DOHH2 (cell line): ENCODE measurements at regions not wholly inside any gene's neighbourhood (a gene's known extent, or its start where the extent isn't known, plus 50 kb on each side); places are given as distances from the start of the nearest gene placed in this dataset.

Experiments used
- EZH2phosphoT487 ChIP-seq: fragments of 200-600 bp; sonication (generic); IDR thresholded peaks from 2 replicates; pipeline ENCODE4 v1.6.1; 2017; ENCODE audit warnings: borderline replicate concordance, mild to moderate bottlenecking, antibody characterized with exemption, low read length, moderate library complexity, mixed read lengths
- TF ChIP-seq, protein P1 (sequence below): fragments of 200-600 bp; sonication (generic); IDR thresholded peaks from one replicate; pipeline ENCODE4 v1.5.1; 2014; ENCODE audit warnings: antibody characterized with exemption, mild to moderate bottlenecking, low read depth, low read length; ENCODE audit not compliant: poor library complexity, severe bottlenecking

DNA sequence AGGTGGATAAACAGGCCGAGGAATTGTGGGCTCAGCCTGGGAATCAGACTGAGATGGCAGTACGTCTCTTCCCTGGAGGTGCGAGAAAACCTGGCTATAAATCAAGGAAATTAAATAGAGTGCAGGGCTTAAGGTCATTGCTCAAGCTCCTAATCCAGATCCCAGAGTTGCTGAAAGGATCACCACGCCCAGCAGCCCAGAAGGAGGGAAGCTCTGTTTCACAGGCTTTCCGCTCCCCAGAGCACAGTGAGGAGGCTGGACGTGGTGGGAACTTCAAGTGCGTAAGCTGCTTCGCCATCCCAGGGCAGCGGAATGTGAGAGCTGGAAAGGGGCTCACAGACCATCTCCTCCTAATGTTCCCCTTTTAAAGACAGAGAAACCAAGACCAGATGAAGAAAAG is 651.6 kb upstream of the TBX3 start:
- TF ChIP-seq, protein P1, sequence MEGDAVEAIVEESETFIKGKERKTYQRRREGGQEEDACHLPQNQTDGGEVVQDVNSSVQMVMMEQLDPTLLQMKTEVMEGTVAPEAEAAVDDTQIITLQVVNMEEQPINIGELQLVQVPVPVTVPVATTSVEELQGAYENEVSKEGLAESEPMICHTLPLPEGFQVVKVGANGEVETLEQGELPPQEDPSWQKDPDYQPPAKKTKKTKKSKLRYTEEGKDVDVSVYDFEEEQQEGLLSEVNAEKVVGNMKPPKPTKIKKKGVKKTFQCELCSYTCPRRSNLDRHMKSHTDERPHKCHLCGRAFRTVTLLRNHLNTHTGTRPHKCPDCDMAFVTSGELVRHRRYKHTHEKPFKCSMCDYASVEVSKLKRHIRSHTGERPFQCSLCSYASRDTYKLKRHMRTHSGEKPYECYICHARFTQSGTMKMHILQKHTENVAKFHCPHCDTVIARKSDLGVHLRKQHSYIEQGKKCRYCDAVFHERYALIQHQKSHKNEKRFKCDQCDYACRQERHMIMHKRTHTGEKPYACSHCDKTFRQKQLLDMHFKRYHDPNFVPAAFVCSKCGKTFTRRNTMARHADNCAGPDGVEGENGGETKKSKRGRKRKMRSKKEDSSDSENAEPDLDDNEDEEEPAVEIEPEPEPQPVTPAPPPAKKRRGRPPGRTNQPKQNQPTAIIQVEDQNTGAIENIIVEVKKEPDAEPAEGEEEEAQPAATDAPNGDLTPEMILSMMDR: no peak
- TF ChIP-seq EZH2phosphoT487: no peak
